Limb (tissue), 2 donors: ENCODE measurements at regions not wholly inside any gene's neighbourhood (a gene's known extent, or its start where the extent isn't known, plus 50 kb on each side); places are given as distances from the start of the nearest gene placed in this dataset.

Source experiments
- DNase-seq, 2 donors: peaks; one replicate each; pipeline ENCODE4 v3.0.0-alpha.2; 2016; ENCODE audit errors: extremely low spot score in 2 of 2

DNA sequence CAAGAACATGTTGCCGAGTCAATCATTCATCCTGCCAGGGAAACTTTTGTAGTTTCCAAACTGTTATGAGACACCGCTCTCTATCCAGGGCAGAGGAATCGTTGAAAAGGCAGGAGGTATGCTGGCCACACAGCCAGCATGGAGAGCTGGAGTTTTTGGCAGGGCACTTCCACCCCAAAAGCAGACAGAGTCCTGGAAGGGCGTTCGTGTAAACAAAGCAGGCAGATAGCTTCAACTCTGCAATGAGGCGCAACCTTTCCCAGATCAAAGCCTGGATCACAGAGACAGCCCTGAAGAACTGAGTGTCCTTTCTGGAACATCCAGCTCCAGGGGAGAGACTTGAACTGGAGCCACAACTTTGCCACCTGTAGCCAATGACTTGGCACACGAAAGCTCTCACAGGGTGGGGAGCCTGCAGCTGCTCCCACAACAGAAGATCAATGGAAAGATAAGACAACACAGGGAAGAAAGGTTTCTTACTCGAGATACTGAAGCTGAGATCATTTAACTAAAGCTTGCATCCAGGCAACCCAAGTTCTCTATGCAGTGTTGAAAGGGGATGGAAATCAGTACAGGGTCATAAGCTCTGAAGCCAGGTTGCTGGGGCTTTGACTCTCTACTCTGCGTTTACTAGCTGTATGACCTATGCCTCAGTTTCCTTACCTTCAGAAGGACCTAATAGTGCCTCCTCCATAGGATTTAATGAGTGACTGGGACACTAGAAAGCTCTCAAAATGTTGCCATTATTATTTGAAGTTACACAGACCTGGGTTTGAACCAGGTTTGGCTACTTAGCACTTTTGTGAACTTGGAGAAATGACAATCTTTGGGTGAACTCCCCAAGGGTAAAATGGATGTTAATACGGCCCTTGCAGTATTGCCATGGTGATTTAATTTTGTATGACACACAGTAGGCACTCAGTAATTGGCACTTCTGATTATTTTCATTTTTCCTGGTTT, 434.8 kb upstream of the NPVF start:
- DNase-seq = peak in 1 of 2 donors; percentile 19

DNA sequence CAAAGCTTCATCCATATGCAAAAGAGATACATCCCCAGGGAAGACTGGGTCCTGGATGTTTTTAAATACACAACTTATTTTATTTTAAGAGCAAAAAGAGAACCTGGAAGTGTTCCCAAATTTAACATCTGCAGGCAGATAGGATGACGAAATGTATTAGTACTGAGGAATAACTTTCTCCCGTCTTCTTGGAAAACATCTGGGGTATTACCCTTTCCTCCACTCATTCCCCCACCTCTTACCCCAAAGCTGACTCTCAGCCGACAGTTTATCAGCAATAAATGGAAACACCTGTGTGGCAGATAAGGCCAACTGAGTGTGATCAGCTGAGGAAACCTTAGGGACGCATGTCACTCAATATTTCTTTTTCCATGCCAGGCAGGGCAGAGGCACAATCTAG, 435.6 kb upstream of the NPVF start:
- peak in 1 of 2 donors; percentile 77 for DNase-seq

DNA sequence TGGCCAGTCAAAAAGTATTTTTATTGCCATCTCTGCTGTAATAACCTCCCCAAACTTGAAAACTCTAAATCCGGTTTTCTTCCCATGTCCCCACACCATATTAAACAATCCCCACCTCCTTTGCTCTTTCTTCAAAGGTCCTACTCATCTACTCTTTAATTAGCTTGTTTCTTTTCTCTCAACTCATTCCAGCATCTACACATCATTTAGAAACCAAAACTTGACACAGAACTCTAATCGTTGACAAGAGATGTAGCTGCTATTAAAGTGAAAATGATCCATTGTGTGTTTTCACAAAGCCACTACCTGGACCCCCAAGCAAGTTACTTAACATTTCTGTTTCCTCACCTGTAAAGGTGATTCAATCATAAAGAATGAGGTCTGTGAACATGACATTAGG, 436.3 kb upstream of the NPVF start:
- DNase-seq = no peak

DNA sequence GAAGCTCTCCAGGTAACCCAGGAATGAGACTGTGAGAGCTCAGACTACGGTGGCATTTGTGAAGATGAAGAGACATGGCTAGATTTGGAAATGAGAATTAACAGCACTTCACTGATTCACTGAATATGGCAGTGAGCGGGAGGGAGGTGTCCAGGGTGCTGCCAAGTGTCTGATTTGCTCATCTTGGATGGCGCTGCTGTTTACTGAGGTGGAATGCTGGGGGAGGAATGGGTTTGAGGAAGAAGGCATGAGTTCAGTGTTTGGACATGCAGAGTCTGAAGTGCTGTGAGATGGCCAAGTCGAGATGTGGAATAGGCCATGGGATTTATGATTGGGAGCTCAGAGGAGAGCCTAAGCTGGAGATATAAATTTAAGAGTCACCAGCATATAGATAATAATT, 437.1 kb upstream of the NPVF start:
- DNase-seq = no peak

DNA sequence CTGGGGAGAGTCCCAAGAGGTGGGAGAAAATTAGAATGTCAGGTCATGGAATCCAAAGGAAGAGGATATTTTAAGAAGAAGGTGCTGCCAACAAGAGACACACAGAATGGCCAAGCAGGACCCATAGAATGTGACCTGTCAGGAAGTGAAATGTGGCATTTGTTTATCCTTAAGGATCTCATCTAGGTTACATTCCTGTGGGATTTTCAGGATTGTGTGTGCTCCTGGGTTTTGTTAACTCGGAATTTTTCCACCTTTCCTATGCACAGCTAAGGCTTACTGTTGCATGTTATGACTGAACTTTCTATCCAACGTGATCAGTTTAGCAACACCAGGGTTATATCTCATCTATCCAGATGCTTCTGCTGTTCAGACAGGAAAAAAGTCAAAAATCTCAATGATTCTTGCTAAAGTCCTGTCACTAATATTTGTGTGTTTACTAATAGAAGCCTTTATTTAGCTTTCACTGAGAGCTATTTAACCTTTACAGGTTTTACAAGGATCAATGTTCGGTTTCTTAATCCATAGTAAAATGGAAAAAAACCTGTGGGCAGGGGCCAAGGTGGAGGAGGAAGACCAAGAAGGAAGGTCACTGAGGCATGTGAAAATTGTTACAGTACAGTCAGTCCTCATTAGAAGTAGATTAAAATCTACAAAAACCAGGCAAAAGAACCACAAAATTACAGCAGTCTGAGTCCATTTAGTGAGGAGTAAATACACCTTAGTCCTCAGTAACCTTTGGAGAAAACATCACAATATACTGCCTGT, 437.8 kb upstream of the NPVF start:
- no peak for DNase-seq

DNA sequence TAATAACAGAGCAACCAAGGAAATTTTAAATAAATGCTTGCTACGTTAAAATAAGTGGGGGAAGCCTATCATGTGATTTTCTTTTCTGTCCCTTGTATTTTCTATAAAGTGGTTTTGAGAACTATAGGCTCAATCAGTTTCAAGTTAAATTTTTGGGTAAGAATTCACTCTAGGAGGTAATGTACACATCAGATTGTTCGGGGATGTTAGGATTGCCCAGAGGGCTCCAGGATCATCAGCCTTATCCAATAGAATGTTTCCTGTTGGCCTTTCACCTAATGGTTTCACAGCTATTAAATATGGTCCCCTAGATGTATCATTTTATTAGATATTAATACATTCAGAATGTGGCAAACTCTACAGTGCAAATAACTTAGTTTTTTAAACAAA, 438.4 kb upstream of the NPVF start:
- DNase-seq = no peak

DNA sequence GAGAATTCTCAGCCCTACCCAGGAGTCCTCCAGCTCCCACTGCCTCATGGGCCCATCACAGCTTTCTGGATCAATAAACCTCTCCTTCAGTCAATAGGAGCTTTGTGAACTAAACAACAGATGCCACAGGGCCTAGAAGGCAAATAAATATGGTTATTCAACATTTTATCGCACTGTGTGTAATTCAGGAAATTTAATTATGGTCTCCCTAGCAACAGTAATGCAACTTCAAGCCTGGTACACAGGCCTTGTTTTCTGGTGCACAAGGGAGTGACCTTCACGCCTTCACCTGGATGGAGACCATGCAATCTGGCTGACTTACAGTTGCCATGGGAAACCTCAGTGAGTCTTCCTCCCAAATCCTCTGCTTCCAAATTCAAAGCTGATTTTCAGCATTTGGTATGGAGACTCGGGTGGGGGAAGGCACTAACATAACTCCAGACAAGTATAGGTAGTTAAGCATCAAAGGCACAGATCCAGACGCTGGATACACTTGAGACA, 441.0 kb upstream of the NPVF start:
- no peak for DNase-seq

DNA sequence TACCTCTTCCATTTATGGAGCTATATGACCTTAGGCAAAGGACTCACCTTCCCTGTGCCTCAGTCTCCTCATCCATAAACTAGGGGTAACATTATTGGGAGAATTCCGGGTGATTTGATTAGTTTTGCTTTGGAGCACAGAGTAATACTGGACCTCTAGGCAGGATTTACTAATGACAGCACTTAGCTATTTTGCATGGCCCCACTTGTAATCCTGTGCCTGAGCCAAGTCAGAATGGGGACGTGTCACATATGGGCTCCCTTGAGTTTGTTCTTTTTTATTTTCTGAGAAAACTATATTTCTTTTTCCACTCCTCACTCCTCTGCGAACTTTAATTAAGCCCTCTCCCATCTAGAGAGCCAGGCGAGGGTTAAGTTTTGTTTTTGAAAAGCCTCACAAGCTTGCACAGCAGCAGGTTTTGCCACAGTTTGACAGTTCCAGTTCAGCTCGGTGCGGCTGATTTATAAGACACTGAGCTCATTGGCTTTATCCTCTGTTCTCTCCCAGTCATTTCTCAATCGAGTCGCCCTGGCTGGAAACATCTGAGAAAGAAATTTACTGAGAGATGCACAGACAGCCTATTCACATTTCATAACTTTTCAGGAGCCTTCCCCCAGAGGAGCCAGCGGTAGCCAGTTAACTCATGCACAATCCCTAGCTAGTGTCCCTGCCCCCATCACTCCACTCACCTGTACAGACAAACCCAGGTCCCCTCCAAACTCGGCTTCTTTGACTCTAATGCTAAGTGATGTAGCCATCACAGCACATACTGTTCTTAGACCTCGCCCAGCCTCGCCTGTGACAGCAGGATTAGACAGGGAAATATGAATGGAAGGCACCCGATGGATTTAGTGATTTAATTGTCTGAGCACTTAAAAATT, 441.9 kb upstream of the NPVF start:
- peak in 1 of 2 donors; percentile 50 for DNase-seq

DNA sequence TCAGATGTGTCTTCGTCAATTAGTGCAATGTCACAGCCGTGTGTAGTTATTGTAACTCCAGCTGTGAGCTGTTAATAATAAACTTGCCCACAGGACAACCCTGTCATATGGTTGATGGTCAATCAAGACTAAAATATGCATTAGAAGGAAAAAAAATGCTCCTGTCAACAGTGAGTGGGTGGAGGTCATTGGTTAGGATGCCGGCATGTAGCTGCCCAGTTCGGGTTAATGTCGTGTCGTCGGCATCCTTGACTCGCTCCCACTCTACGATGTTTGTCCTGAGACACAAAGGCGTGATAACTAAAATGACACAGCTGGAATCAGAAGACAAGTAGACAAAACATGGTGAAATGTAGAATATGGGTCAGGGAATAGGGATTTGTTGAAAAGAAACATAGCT, 442.8 kb upstream of the NPVF start:
- DNase-seq = no peak

DNA sequence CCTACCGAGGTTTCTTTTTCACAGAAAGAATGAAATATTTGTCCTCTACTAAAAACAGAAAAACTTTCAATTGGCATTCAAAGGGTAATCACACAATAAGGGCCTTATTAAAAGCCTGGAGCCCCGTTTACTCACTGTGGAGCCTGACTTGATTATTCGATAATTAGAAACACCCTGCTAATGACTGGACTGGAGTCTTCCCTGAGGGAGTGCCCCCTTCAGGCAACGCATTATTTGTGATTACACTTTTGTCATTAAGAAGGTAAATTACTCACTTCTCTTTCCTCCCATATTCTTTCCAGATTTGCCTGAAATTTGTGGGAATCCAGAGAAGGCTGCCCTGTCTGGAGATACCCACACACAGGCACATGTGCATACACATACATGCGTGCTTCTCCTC, 444.2 kb upstream of the NPVF start:
- DNase-seq = no peak

DNA sequence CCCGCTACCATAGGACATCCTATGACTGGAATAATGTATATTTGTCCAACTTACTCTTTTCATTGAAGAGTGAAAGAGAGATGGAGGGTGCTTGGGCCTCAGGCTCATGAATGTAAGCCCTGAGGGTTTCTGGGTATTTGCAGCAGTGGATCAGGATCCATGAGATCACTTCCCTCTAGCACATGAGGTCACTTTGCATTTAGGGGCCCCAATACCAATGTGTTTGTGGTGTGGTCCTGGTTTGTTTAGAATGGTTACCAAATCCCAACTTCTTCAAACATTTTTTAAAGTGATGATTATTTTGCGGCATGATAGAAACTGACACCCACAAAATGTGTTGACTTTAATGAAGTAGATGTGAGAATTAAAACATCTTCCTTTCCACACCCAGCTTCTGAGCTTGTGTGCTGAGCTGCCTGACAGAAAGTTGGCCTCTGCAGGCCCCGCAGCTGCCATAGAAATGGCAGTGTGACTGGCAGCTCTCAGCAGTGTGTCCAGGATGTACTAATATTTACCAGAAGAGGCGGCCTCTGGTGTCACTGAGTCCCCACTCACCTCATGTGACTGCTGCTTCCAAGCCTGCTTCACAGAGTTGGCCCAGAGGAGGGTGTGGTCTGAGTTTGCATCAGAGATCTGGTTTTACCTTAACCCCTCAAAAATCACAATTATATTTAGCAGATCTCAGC, 447.6 kb upstream of the NPVF start:
- no peak for DNase-seq

DNA sequence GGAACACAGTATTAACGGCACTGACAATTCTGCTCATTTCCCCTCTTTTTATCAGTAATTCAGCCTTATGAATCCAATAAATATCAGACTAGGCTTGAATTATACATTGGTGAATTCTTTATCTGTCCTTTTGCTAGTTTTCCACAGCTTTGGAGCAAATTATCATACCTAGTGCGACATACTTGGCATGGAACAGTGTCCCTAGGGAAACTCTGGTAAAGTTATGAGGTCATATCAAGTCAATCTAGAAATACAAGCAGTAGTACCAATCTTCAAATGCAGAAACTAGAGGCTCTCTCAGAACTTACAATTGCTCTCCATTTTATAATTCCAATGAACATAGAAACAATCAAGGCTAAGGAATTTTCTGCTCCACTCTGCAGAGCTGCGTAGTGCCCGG, 449.3 kb upstream of the NPVF start:
- no peak for DNase-seq

DNA sequence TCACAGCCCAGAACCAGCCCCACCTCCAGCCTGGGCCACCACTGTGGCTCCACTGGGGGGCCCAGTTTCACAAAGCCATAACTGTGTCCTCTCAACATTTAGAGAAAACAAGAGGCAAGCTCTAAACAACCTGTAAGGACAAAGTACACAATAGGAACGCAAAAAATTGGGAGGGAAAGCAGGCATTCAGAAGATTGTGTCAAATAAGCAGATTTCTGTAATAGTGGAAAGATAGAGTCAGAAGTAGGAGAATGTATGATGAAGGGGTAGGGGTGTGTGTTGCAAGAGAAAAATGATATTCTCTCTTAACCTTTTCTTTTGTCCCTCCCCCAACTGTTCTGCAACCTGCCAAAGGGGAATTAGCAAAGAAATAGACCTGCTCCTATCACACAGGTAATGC, 449.9 kb upstream of the NPVF start:
- DNase-seq = no peak

DNA sequence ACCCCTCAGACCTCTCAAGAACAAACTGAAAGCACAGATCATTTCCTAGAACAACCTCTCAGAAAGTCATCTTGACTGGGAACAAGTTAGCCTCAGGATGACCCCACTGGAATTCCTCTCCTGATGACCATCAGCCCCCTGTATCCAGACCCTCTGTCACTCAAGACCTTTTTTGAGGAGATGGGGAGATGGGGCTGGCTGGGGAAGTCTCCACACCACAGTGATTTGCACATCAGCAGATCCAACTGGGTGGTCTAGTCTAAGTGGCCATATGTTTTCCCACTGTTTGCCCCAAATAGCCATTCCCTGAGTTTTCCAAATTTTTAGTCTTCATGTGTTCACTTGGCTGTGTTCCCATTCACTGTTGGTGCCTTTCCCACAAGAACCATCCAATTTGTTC, 452.4 kb upstream of the NPVF start:
- DNase-seq = no peak

DNA sequence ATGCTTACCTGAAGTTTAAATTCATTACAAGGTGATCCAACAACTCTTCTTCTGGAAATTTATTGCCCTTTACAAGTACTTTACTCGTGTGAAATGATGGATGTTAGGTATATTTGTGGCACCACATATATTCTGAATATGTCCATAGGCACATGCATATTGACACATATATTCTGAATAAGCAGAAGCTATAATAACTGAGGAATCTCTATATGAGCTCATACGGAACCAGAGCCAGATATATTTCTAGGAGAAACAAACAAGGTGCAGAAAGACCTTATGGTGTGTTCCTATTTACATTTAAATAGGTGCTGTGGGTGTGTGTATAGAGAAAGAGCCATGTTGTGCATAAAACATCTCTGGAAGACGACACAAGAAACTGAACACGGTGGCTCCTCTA, 456.1 kb upstream of the NPVF start:
- DNase-seq = no peak

DNA sequence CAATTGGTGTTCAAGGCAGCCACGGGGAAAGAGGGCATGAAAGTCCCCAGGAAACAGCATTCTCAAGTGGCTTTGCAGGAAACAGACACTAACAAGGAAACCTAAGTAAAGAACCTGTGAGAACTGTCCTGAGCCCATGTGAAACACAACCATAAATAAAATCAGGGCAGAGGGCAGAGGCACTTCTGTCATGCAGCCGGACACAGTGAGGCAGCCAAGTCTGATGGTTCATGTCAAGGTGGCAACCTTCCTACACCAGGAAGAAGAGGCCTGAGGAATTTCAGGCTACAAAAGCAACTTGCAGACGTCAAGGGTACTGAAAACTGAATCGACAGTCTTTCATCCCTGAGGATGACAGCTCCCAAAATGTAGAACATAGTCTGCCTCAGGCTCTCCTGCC, 458.2 kb upstream of the NPVF start:
- DNase-seq = no peak

DNA sequence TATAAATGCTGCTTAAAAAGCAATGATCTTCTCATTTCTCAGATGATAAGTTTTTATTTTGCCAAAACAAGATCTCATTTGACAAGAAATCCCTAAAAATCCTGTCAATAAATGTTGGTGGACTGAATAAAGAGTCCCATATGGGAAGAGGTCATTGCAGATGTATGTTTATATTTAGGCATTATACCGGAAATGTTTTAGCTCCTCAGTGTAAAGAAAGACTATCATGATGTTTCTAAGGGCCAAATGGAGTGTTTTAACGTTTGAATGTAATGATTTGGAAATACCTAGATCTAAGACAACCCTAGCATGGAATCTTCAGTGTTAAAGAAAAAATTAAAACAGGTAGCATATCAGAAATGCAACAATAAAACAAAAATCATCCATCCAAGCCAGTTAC, 457.8 kb upstream of the NFE2L3 start:
- DNase-seq = no peak

DNA sequence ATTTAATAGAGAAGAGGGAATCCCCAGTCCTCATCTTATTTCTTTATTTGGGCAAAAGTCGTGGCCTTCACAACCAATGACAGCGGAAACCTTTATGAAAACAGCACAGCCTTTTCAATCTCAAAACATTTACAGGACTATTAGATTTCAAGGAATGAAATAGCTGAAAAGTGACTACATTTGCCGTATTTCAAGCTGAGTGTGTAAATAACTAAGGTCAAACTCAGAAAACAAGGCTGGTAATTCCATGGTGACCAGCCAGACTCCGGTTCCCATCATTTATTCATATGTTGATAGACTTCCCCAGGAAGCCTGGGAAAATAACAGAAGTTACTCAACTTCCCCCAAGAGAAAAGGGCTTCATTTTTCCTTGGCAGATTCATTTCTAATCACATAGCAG, 457.3 kb upstream of the NFE2L3 start:
- peak in 1 of 2 donors; percentile 30 for DNase-seq

DNA sequence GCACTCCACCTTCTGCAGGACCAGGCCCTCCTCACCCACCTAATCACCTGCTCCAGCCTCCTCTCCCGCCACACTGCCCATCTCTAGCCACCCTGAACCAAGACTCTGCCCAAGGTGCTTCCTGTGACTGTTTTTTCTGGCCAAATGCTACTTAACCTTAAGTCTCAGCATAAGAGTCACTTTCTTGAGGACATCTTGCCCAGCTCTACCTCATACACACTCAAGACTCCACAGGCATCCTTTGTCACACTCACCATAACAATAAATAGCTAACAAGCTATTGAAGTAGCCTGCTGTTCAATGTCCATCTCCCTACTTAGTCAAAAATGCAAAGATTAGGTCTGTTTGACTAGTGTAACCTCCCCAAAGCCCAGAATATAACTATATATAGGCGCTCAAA, 455.4 kb upstream of the NFE2L3 start:
- no peak for DNase-seq

DNA sequence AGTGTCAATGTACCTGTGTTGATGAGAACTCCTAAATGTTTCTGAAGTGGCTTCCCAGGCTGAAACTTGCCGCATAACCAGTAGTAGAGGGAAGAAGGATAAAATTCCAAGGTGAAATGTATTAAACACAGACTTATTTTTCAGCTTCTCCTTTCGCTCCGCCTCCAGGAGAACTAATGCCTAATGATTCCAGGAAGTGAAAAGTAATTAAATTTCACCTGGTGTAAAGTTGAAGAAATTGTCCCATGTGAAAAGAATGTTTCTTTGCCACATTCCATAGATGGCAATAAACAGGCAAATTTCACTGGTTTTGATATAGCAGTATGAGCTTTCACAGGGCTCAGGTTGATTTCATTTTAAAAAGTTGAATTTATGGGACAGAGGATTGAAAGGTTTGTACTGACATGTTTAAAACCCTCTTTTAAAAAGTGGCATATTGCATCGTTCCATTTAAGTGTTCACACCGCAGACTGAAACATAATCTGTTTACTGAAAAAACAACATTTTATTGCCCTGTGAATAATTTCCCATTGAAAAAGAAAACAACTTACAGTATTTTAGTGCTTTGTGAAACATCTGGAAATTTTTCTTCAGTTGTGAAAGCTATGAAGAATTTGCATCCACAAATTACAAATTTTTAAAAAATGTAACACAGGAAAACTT, 453.4 kb upstream of the NFE2L3 start:
- no peak for DNase-seq
